ENCODE measurements at regions not wholly inside any gene's neighbourhood (a gene's known extent, or its start where the extent isn't known, plus 50 kb on each side); places are given as distances from the start of the nearest gene placed in this dataset.

DNA sequence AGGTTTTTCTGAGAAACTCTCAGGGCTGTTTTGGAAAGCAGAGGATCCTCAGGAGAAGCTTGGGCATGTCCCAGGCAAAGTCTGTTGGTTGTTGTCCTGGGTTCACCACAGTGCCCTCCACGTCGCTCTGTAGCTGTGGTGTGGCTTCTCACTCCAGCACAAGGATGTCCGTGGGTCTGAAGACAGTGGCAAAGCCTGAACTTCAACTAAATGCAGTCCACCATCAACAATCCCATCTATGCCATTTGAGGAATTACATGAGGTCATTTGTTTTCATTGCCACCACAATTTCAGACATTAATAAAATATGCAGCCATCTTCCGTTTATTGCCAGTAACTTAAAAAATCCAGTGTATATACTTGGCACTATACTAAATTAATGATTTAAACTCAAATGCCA lies 272.1 kb downstream of the LRIG3 start:
- Histone ChIP-seq H3K79me2 (ENCODE audit: control insufficient read depth, insufficient read depth, low read length) (no peaks in the 10 kb centered on the region), H3K9me3 (ENCODE audit: control extremely low read depth in 1 of 3, control insufficient read depth in 2 of 3, insufficient read depth in 1 of 3, low read length in 2 of 3) (no peaks in the 10 kb centered on the region), H3K36me3 (replicated peaks in 1 of 2; ENCODE audit: control extremely low read depth in 1 of 2, control insufficient read depth in 1 of 2, extremely low read depth in 1 of 2, insufficient read depth in 2 of 2, low read length in 1 of 2) (no peaks in the 10 kb centered on the region), H3K4me1 (ENCODE audit: control insufficient read depth in 2 of 2, insufficient read depth in 2 of 2, low read length in 2 of 2) (no peaks in the 10 kb centered on the region), H3K4me3 (ENCODE audit: control extremely low read depth in 1 of 5, extremely low read depth in 1 of 5, insufficient read depth in 1 of 5, low read depth in 2 of 5, low read length in 4 of 5) (no peak overlapping the region), H3K9ac (ENCODE audit: low read length) (no peak overlapping the region), H3K4me2 (replicated peaks; ENCODE audit: low read depth, low read length, poor library complexity, severe bottlenecking) (no peak overlapping the region), H4K20me1 (ENCODE audit: control insufficient read depth, insufficient read depth, low read length, poor library complexity, severe bottlenecking) (no peaks in the 10 kb centered on the region), H3K27ac (ENCODE audit: low read length in 2 of 2) (no peak overlapping the region), H2AFZ (ENCODE audit: insufficient read depth, low read depth, low read length, poor library complexity, severe bottlenecking) (no peak overlapping the region), H3K27me3 (replicated peaks in 1 of 4; ENCODE audit: control extremely low read depth in 1 of 4, control insufficient read depth in 3 of 4, insufficient read depth in 4 of 4, low read length in 3 of 4) (no peaks in the 10 kb centered on the region)
- no peak for DNase-seq
- ChIA-PET POLR2A (no interaction called here), CTCF (no interaction called here)
- Mint-ChIP-seq H3K9me3 (ENCODE audit: insufficient read depth) (peaks cover 5% of the 10 kb centered on the region), H3K4me3 (no peak overlapping the region), H3K4me1 (no peaks in the 10 kb centered on the region), H3K27ac (no peak overlapping the region), H3K27me3 (no peaks in the 10 kb centered on the region)
- intact Hi-C loops (cut with micrococcal nuclease), result no loop called here
- TF ChIP-seq, protein P1, sequence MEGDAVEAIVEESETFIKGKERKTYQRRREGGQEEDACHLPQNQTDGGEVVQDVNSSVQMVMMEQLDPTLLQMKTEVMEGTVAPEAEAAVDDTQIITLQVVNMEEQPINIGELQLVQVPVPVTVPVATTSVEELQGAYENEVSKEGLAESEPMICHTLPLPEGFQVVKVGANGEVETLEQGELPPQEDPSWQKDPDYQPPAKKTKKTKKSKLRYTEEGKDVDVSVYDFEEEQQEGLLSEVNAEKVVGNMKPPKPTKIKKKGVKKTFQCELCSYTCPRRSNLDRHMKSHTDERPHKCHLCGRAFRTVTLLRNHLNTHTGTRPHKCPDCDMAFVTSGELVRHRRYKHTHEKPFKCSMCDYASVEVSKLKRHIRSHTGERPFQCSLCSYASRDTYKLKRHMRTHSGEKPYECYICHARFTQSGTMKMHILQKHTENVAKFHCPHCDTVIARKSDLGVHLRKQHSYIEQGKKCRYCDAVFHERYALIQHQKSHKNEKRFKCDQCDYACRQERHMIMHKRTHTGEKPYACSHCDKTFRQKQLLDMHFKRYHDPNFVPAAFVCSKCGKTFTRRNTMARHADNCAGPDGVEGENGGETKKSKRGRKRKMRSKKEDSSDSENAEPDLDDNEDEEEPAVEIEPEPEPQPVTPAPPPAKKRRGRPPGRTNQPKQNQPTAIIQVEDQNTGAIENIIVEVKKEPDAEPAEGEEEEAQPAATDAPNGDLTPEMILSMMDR (IDR thresholded peaks at IDR 0.05), result no peak
- no peak for TF ChIP-seq EZH2 (IDR thresholded peaks at IDR 0.05; ENCODE audit: borderline replicate concordance, insufficient read depth, low read depth, low read length, poor library complexity, severe bottlenecking)
- 86% methylated on average over 3 of the region's 4 CpGs for WGBS (ENCODE audit: insufficient coverage)
- no peak for ATAC-seq (ENCODE audit: low read depth)

DNA sequence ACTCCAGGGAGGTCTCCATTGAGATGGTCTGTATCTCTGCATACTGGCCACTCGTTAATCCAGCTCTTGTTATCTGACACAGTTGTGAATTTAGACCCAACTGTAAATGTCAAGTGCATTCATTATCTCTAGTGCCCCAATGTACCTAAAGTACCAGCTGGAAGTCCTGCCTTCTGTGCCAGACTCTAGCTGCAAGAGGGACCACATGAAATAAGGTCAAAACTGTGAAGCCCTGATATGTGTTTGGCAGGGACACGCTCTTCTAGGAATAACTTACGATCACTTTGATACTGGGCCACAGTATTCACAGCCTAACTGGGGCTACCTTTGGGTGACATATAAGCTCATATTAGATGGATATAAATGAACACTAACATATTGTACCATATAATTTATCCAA lies 268.5 kb downstream of the LRIG3 start:
- H3K27me3 ChIP-seq (replicated peaks in 1 of 4; ENCODE audit: control extremely low read depth in 1 of 4, control insufficient read depth in 3 of 4, insufficient read depth in 4 of 4, low read length in 3 of 4), result no peaks in the 10 kb centered on the region
- no peaks in the 10 kb centered on the region for H3K36me3 ChIP-seq (replicated peaks in 1 of 2; ENCODE audit: control extremely low read depth in 1 of 2, control insufficient read depth in 1 of 2, extremely low read depth in 1 of 2, insufficient read depth in 2 of 2, low read length in 1 of 2)
- ChIA-PET POLR2A (no interaction called here), CTCF (no interaction called here)
- H4K20me1 ChIP-seq (ENCODE audit: control insufficient read depth, insufficient read depth, low read length, poor library complexity, severe bottlenecking), result no peaks in the 10 kb centered on the region
- no peak for TF ChIP-seq EZH2 (IDR thresholded peaks at IDR 0.05; ENCODE audit: borderline replicate concordance, insufficient read depth, low read depth, low read length, poor library complexity, severe bottlenecking)
- TF ChIP-seq, protein P1 (IDR thresholded peaks at IDR 0.05), result no peak
- H3K4me1 Mint-ChIP-seq, result no peaks in the 10 kb centered on the region
- no peak overlapping the region for H3K4me3 Mint-ChIP-seq
- no peak overlapping the region for H3K4me3 ChIP-seq (ENCODE audit: control extremely low read depth in 1 of 5, extremely low read depth in 1 of 5, insufficient read depth in 1 of 5, low read depth in 2 of 5, low read length in 4 of 5)
- DNase-seq, result no peak
- H2AFZ ChIP-seq (ENCODE audit: insufficient read depth, low read depth, low read length, poor library complexity, severe bottlenecking), result no peak overlapping the region
- intact Hi-C loops (cut with micrococcal nuclease), result no loop called here
- H3K4me2 ChIP-seq (replicated peaks; ENCODE audit: low read depth, low read length, poor library complexity, severe bottlenecking), result no peak overlapping the region
- H3K9ac ChIP-seq (ENCODE audit: low read length), result no peak overlapping the region
- H3K9me3 Mint-ChIP-seq (ENCODE audit: insufficient read depth), result peaks cover 7% of the 10 kb centered on the region
- no peaks in the 10 kb centered on the region for H3K4me1 ChIP-seq (ENCODE audit: control insufficient read depth in 2 of 2, insufficient read depth in 2 of 2, low read length in 2 of 2)
- no peak for ATAC-seq (ENCODE audit: low read depth)
- peaks cover 0 to 22% (median 0%) of the 10 kb centered on the region in 3 donors for H3K9me3 ChIP-seq (ENCODE audit: control extremely low read depth in 1 of 3, control insufficient read depth in 2 of 3, insufficient read depth in 1 of 3, low read length in 2 of 3)
- no peaks in the 10 kb centered on the region for H3K27me3 Mint-ChIP-seq
- no peak overlapping the region for H3K27ac Mint-ChIP-seq
- no peaks in the 10 kb centered on the region for H3K79me2 ChIP-seq (ENCODE audit: control insufficient read depth, insufficient read depth, low read length)
- 72% methylated on average over 3 of the region's 3 CpGs for WGBS (ENCODE audit: insufficient coverage)
- H3K27ac ChIP-seq (ENCODE audit: low read length in 2 of 2), result no peak overlapping the region

All from B cell (primary cell).